GM23338 (cell line): ENCODE measurements at regions not wholly inside any gene's neighbourhood (a gene's known extent, or its start where the extent isn't known, plus 50 kb on each side); places are given as distances from the start of the nearest gene placed in this dataset.

Experiments used
- ATAC-seq: fragments of 200-7000 bp; cut with Tn5 transposase; 3 replicates; pipeline ENCODE4 v1.9.1; 2020
- DNase-seq: peaks from one replicate; pipeline ENCODE4 v3.0.0-alpha.2; 2015; ENCODE audit warnings: low spot score
- H2AFZ ChIP-seq: fragments of 200-600 bp; sonication (generic); 2 replicates; pipeline ENCODE4 v1.8.0; 2016; ENCODE audit warnings: antibody characterized with exemption, mild to moderate bottlenecking, moderate library complexity
- H3F3A ChIP-seq: fragments of 200-600 bp; sonication (generic); replicated peaks from 2 replicates; pipeline ENCODE4 v1.8.0; 2017; ENCODE audit warnings: antibody characterized with exemption, mixed run types, low read depth
- H3K27ac ChIP-seq: fragments of 200-600 bp; sonication (generic); 2 replicates; pipeline ENCODE4 v1.6.1; 2016; ENCODE audit warnings: low read depth
- H3K27me3 ChIP-seq: fragments of 200-600 bp; sonication (generic); 2 replicates; pipeline ENCODE4 v1.8.0; 2016; ENCODE audit warnings: mild to moderate bottlenecking, mixed run types, moderate library complexity; ENCODE audit not compliant: insufficient read depth
- H3K36me3 ChIP-seq: fragments of 200-600 bp; sonication (generic); 2 replicates; pipeline ENCODE4 v1.8.0; 2016; ENCODE audit warnings: mild to moderate bottlenecking; ENCODE audit not compliant: insufficient read depth
- H3K4me1 ChIP-seq: fragments of 200-600 bp; sonication (generic); 2 replicates; pipeline ENCODE4 v1.8.0; 2016; ENCODE audit warnings: mild to moderate bottlenecking, moderate library complexity; ENCODE audit not compliant: insufficient read depth
- H3K4me2 ChIP-seq: fragments of 200-600 bp; sonication (generic); 2 replicates; pipeline ENCODE4 v1.7.1; 2017; ENCODE audit warnings: mixed run types
- H3K4me3 ChIP-seq: fragments of 200-600 bp; sonication (generic); 2 replicates; pipeline ENCODE4 v1.6.1; 2016; ENCODE audit warnings: mixed run types
- H3K79me2 ChIP-seq: fragments of 200-600 bp; sonication (generic); replicated peaks from 2 replicates; pipeline ENCODE4 v1.8.0; 2017; ENCODE audit warnings: mild to moderate bottlenecking; ENCODE audit not compliant: insufficient read depth
- H3K9me2 ChIP-seq: fragments of 200-600 bp; sonication (generic); 2 replicates; pipeline ENCODE4 v1.8.0; 2017; ENCODE audit not compliant: insufficient read depth
- H4K20me1 ChIP-seq: fragments of 200-600 bp; sonication (generic); replicated peaks from 2 replicates; pipeline ENCODE4 v1.8.0; 2017; ENCODE audit warnings: mild to moderate bottlenecking; ENCODE audit not compliant: insufficient read depth
- H3K27ac Mint-ChIP-seq: 2 replicates; pipeline ENCODE4 v1.8.0; 2020; ENCODE audit warnings: inconsistent platforms, mild to moderate bottlenecking, moderate library complexity, mixed read lengths
- H3K27me3 Mint-ChIP-seq: 3 replicates; pipeline ENCODE4 v1.8.0; 2022; ENCODE audit warnings: low read depth, mild to moderate bottlenecking, moderate library complexity, mixed read lengths, inconsistent platforms; ENCODE audit not compliant: insufficient read depth, poor library complexity
- H3K36me3 Mint-ChIP-seq: 3 replicates; pipeline ENCODE4 v1.8.0; 2021; ENCODE audit warnings: low read depth, mild to moderate bottlenecking, inconsistent platforms, moderate library complexity, mixed read lengths
- H3K4me1 Mint-ChIP-seq: 3 replicates; pipeline ENCODE4 v1.8.0; 2020; ENCODE audit warnings: mild to moderate bottlenecking, inconsistent platforms, mixed read lengths
- H3K4me3 Mint-ChIP-seq: 3 replicates; pipeline ENCODE4 v1.8.0; 2021; ENCODE audit warnings: moderate library complexity, mild to moderate bottlenecking, inconsistent platforms, mixed read lengths
- H3K9me3 Mint-ChIP-seq: 3 replicates; pipeline ENCODE4 v1.8.0; 2020; ENCODE audit warnings: moderate library complexity, mild to moderate bottlenecking, inconsistent platforms, mixed read lengths
- CREB1 ChIP-seq: fragments of 250-450 bp; sonication (Bioruptor Pico); IDR thresholded peaks from 2 replicates; pipeline ENCODE4 v1.5.0; 2020; ENCODE audit warnings: low read depth, mild to moderate bottlenecking, moderate library complexity
- CTCF ChIP-seq, 2 experiments: fragments of 200-600 bp in 1 of 2; sonication (generic) in 1 of 2; conservative IDR thresholded peaks; 2 replicates each; pipeline versions ENCODE4 v1.5.1 to v1.6.1; 2016 to 2017; ENCODE audit warnings: antibody characterized with exemption in 2 of 2, low read depth in 2 of 2, mild to moderate bottlenecking in 2 of 2, moderate library complexity in 1 of 2
- ETS1 ChIP-seq: IDR thresholded peaks from 2 replicates; pipeline ENCODE4 v1.6.1; 2016; ENCODE audit warnings: antibody characterized with exemption
- EZH2 ChIP-seq: fragments of 200-600 bp; sonication (generic); IDR thresholded peaks from one replicate; pipeline ENCODE4 v1.8.0; 2017; ENCODE audit warnings: antibody characterized with exemption, mild to moderate bottlenecking, low read depth; ENCODE audit not compliant: unreplicated experiment
- EZH2phosphoT487 ChIP-seq: fragments of 200-600 bp; sonication (generic); IDR thresholded peaks from one replicate; pipeline ENCODE4 v1.8.1; 2018; ENCODE audit warnings: antibody characterized with exemption; ENCODE audit not compliant: unreplicated experiment
- JUNB ChIP-seq: IDR thresholded peaks from one replicate; pipeline ENCODE4 v1.6.1; 2016; ENCODE audit warnings: antibody characterized with exemption; ENCODE audit not compliant: unreplicated experiment
- NANOG ChIP-seq: IDR thresholded peaks from 2 replicates; pipeline ENCODE4 v1.6.1; 2016; ENCODE audit warnings: antibody characterized with exemption, borderline replicate concordance
- POLR2AphosphoS5 ChIP-seq: IDR thresholded peaks from 2 replicates; pipeline ENCODE4 v1.6.1; 2016; ENCODE audit warnings: antibody characterized with exemption, low read depth
- REST ChIP-seq: IDR thresholded peaks from one replicate; pipeline ENCODE4 v1.6.1; 2018; ENCODE audit warnings: antibody characterized with exemption; ENCODE audit not compliant: unreplicated experiment
- STAT1 ChIP-seq: IDR thresholded peaks from one replicate; pipeline ENCODE4 v1.6.1; 2016; ENCODE audit warnings: antibody characterized with exemption; ENCODE audit not compliant: unreplicated experiment
- ZNF114 ChIP-seq: fragments of 250-450 bp; sonication (Bioruptor Pico); IDR thresholded peaks from 2 replicates; pipeline ENCODE4 v1.5.0; 2020; ENCODE audit warnings: mild to moderate bottlenecking, moderate library complexity
- ZNF331 ChIP-seq: fragments of 250-450 bp; sonication (Bioruptor Pico); IDR thresholded peaks from 2 replicates; pipeline ENCODE4 v1.5.0; 2020; ENCODE audit warnings: low read depth, mild to moderate bottlenecking, moderate library complexity

- no peak overlapping the region for H3K4me3 Mint-ChIP-seq
- no peaks in the 10 kb centered on the region for H3K9me3 Mint-ChIP-seq
Observed at GRCh38 chr5:67976181-67976580, 239.4 kb upstream of the PIK3R1 start.

GRCh38 chr5:67974471-67974870 is 241.1 kb upstream of the PIK3R1 start:
- no peak overlapping the region for H3K4me3 ChIP-seq
- no peaks in the 10 kb centered on the region for H4K20me1 ChIP-seq
- H3K36me3 ChIP-seq = no peaks in the 10 kb centered on the region
- H3K79me2 ChIP-seq = no peaks in the 10 kb centered on the region
- no peak overlapping the region for H3K27ac Mint-ChIP-seq
- H3K36me3 Mint-ChIP-seq = no peaks in the 10 kb centered on the region
- no peaks in the 10 kb centered on the region for H3K27me3 ChIP-seq
- no peak overlapping the region for H3K4me2 ChIP-seq
- H3K9me2 ChIP-seq = peaks cover 10% of the 10 kb centered on the region
- H3K4me3 Mint-ChIP-seq = no peak overlapping the region
- H3K9me3 Mint-ChIP-seq = no peaks in the 10 kb centered on the region
- no peaks in the 10 kb centered on the region for H3K27me3 Mint-ChIP-seq
- H2AFZ ChIP-seq = no peak overlapping the region
- ATAC-seq (no peak), DNase-seq (no peak)
- H3K4me1 Mint-ChIP-seq = peaks cover 5% of the 10 kb centered on the region
- H3F3A ChIP-seq = no peaks in the 10 kb centered on the region
- H3K4me1 ChIP-seq = no peaks in the 10 kb centered on the region
- H3K27ac ChIP-seq = no peak overlapping the region
- TF ChIP-seq CREB1 (CRISPR knock-in tag) (no peak), CTCF (conservative IDR thresholded peaks at IDR 0.05; ENCODE audit: low read depth in 2 of 2) (no peak), STAT1 (no peak), ETS1 (no peak), ZNF114 (CRISPR knock-in tag) (no peak), NANOG (no peak), ZNF331 (CRISPR knock-in tag) (no peak), EZH2 (no peak), EZH2phosphoT487 (no peak), POLR2AphosphoS5 (no peak), REST (no peak)

More at GRCh38 chr5:67976181-67976580, 239.4 kb upstream of the PIK3R1 start:
- no peaks in the 10 kb centered on the region for H4K20me1 ChIP-seq
- H3K79me2 ChIP-seq = no peaks in the 10 kb centered on the region
- no peaks in the 10 kb centered on the region for H3K36me3 Mint-ChIP-seq
- H3K4me3 ChIP-seq = no peak overlapping the region
- H3K4me1 ChIP-seq = no peaks in the 10 kb centered on the region
- H3K27me3 ChIP-seq = no peaks in the 10 kb centered on the region
- ATAC-seq (no peak), DNase-seq (no peak)
- H2AFZ ChIP-seq = no peak overlapping the region
- no peaks in the 10 kb centered on the region for H3K36me3 ChIP-seq
- no peak overlapping the region for H3K4me2 ChIP-seq
- no peaks in the 10 kb centered on the region for H3K27me3 Mint-ChIP-seq
- peaks cover 10% of the 10 kb centered on the region; the same call in 1 of the 2 replicates for H3K9me2 ChIP-seq
- H3K27ac ChIP-seq = no peak overlapping the region
- no peak overlapping the region for H3K27ac Mint-ChIP-seq
- no peaks in the 10 kb centered on the region for H3F3A ChIP-seq
- TF ChIP-seq JUNB (no peak), EZH2phosphoT487 (no peak), ETS1 (no peak), ZNF331 (CRISPR knock-in tag) (no peak)
- H3K4me1 Mint-ChIP-seq = no peaks in the 10 kb centered on the region
